ENCODE measurements at regions not wholly inside any gene's neighbourhood (a gene's known extent, or its start where the extent isn't known, plus 50 kb on each side); places are given as distances from the start of the nearest gene placed in this dataset.

GRCh38 chr5:100644185-100644584, 109.0 kb downstream of the FAM174A start:
- H3K56ac ChIP-seq (replicated peaks; ENCODE audit: insufficient read length, low read depth, low read length), result no peak overlapping the region
- no peak overlapping the region for H4K5ac ChIP-seq (ENCODE audit: insufficient read length, low read depth, low read length)
- no peaks in the 10 kb centered on the region for H3K9me3 ChIP-seq (ENCODE audit: insufficient read depth in 2 of 2, low read depth in 1 of 2, low read length in 1 of 2)
- no peak overlapping the region for H3K23ac ChIP-seq (ENCODE audit: insufficient read length)
- H2AFZ ChIP-seq (ENCODE audit: low read length), result no peak overlapping the region
- H2BK20ac ChIP-seq (ENCODE audit: low read length), result no peak overlapping the region
- no peak overlapping the region for H2BK120ac ChIP-seq (replicated peaks; ENCODE audit: low read depth, low read length)
- ChIA-PET CTCF (ENCODE audit: partially characterized antibody) (interaction anchor here (0.6 kb wide), 1 partner anchor 9 kb away, joined by 5 read pairs; no protein-coding TSS in a partner anchor), POLR2A (ENCODE audit: partially characterized antibody) (interaction anchor here (0.8 kb wide), 1 partner anchor 9 kb away, joined by 3 read pairs; no protein-coding TSS in a partner anchor)
- FAIRE-seq, result peak; percentile 57
- peaks cover 0 to 5% (median 3%) of the 10 kb centered on the region in 4 experiments; a peak in 3 of 7 replicates for H3K4me1 ChIP-seq (replicated peaks in 1 of 4; ENCODE audit: control insufficient read depth in 3 of 4, insufficient read depth in 4 of 4, low read length in 3 of 4)
- no peak overlapping the region for H2AK5ac ChIP-seq (ENCODE audit: low read depth, low read length)
- H3K9ac ChIP-seq (replicated peaks in 1 of 4; ENCODE audit: extremely low read depth in 1 of 4, low read depth in 3 of 4, low read length in 3 of 4), result no peak overlapping the region
- no peak overlapping the region for H3K18ac ChIP-seq (ENCODE audit: extremely low read depth, low read length)
- 90% methylated on average over 2 of the region's 2 CpGs; no CpG with 5 or more reads in 1 of the 2 experiments for WGBS, 2 experiments (ENCODE audit: extremely low coverage in 1 of 2, insufficient coverage in 1 of 2, insufficient read length in 1 of 2, insufficient replicate concordance in 2 of 2, low coverage in 1 of 2, low lambda C conversion rate in 2 of 2, missing lambda C conversion rate in 1 of 2)
- H3K36me3 ChIP-seq (ENCODE audit: control insufficient read depth in 2 of 4, insufficient read depth in 4 of 4, low read length in 3 of 4), result no peaks in the 10 kb centered on the region
- no peak overlapping the region for H3K4ac ChIP-seq (replicated peaks; ENCODE audit: insufficient read length, low read depth, low read length)
- no peaks in the 10 kb centered on the region for H3K79me2 ChIP-seq (ENCODE audit: control insufficient read depth in 1 of 2, insufficient read depth in 2 of 2, low read length in 2 of 2)
- H3K14ac ChIP-seq (ENCODE audit: insufficient read length), result no peak overlapping the region
- H3K79me1 ChIP-seq (ENCODE audit: low read depth, low read length), result no peaks in the 10 kb centered on the region
- no peak overlapping the region for H2BK12ac ChIP-seq (ENCODE audit: low read depth, low read length)
- H4K91ac ChIP-seq (replicated peaks; ENCODE audit: insufficient read length, low read length), result peak overlapping the region; percentile 25
- H2BK5ac ChIP-seq (ENCODE audit: low read depth, low read length), result no peak overlapping the region
- no peak overlapping the region for H3K4me3 ChIP-seq (ENCODE audit: extremely low read depth in 1 of 4, insufficient read depth in 2 of 4, low read depth in 3 of 4, low read length in 4 of 4)
- no peaks in the 10 kb centered on the region for H3K23me2 ChIP-seq (ENCODE audit: low read depth, low read length)
- H4K8ac ChIP-seq (ENCODE audit: extremely low read depth, insufficient read depth, low read length), result no peak overlapping the region
- no peak overlapping the region for H2BK15ac ChIP-seq (ENCODE audit: low read length)
- TF ChIP-seq POLR2AphosphoS5 (IDR thresholded peaks at IDR 0.05; ENCODE audit: low read depth, low read length), result no peak
- no peak for TF ChIP-seq EZH2 (IDR thresholded peaks at IDR 0.05; ENCODE audit: low read depth, low read length, severe bottlenecking)
- TF ChIP-seq SRF (IDR thresholded peaks at IDR 0.05; ENCODE audit: low read depth, low read length), result no peak
- no peak for TF ChIP-seq CTCF (IDR thresholded peaks at IDR 0.05; ENCODE audit: control extremely low read depth in 1 of 3, insufficient read depth in 1 of 3, low read depth in 1 of 3, low read length in 3 of 3)
- no peak for TF ChIP-seq KDM1A (IDR thresholded peaks at IDR 0.05; ENCODE audit: borderline replicate concordance, low read length)
- no peak for TF ChIP-seq ATF2 (IDR thresholded peaks at IDR 0.05; ENCODE audit: low read length)
- TF ChIP-seq GTF2F1 (IDR thresholded peaks at IDR 0.05; ENCODE audit: borderline replicate concordance, low read depth, low read length), result no peak
- TF ChIP-seq TBP (IDR thresholded peaks at IDR 0.05; ENCODE audit: low read depth, low read length), result no peak
- TF ChIP-seq SAP30 (IDR thresholded peaks at IDR 0.05; ENCODE audit: insufficient read depth, insufficient replicate concordance, low read length), result no peak
- H3K4me2 ChIP-seq (ENCODE audit: insufficient read depth in 1 of 2, low read depth in 2 of 2, low read length in 2 of 2), result 0 out of 4 replicates have a peak overlapping the region, but pooled peaks of 1 of the 2 experiments have one; percentile 10
- no peak for DNase-seq (ENCODE audit: low read depth in 1 of 2, low spot score in 2 of 2)
- no peaks in the 10 kb centered on the region for H3K27me3 ChIP-seq (replicated peaks in 1 of 4; ENCODE audit: control insufficient read depth in 3 of 4, extremely low read depth in 1 of 4, insufficient read depth in 3 of 4, low read length in 3 of 4)
- no peak overlapping the region for H3K27ac ChIP-seq (ENCODE audit: low read depth, low read length)
- H4K20me1 ChIP-seq (replicated peaks in 1 of 2; ENCODE audit: control insufficient read depth in 1 of 2, insufficient read depth in 2 of 2, low read length in 2 of 2), result no peaks in the 10 kb centered on the region

Measured in H1 (cell line).